H1 (cell line): ENCODE measurements at regions not wholly inside any gene's neighbourhood (a gene's known extent, or its start where the extent isn't known, plus 50 kb on each side); places are given as distances from the start of the nearest gene placed in this dataset.

Experiments
- CTCF ChIA-PET: fragments of 300-600 bp; sonication (Branson Sonifier 250); formaldehyde crosslinking; loops from one replicate; lab custom pipeline; 2021; ENCODE audit not compliant: partially characterized antibody; lab: Charles Lee
- POLR2A ChIA-PET: fragments of 300-600 bp; sonication (Branson Sonifier 250); formaldehyde crosslinking; loops from one replicate; lab custom pipeline; 2021; ENCODE audit warnings: inconsistent platforms; ENCODE audit not compliant: partially characterized antibody; lab: Charles Lee
- DNase-seq, 2 experiments: peaks; one replicate each; pipeline versions ENCODE4 v3.0.0 to v3.0.0-alpha.2; 2010 to 2022; ENCODE audit warnings: low spot score in 2 of 2, low read depth in 1 of 2, mixed read lengths in 1 of 2
- FAIRE-seq: peaks from 2 replicates; lab custom pipeline; 2011; peaks lifted over from hg19 to GRCh38; lab: Jason Lieb, UNC
- H2AFZ ChIP-seq: 2 replicates; pipeline ENCODE4 v1.8.1; 2012; ENCODE audit warnings: low read length, inconsistent platforms
- H2AK5ac ChIP-seq: 2 replicates; pipeline ENCODE4 v1.6.1; 2013; ENCODE audit warnings: low read depth, low read length
- H2BK120ac ChIP-seq: replicated peaks from 2 replicates; pipeline ENCODE3; 2013; ENCODE audit warnings: low read depth, low read length, inconsistent platforms
- H2BK12ac ChIP-seq: 2 replicates; pipeline ENCODE4 v1.6.1; 2013; ENCODE audit warnings: low read depth, low read length
- H2BK15ac ChIP-seq: 2 replicates; pipeline ENCODE4 v1.6.1; 2013; ENCODE audit warnings: low read length
- H2BK20ac ChIP-seq: 2 replicates; pipeline ENCODE4 v1.6.1; 2013; ENCODE audit warnings: low read length
- H2BK5ac ChIP-seq: 2 replicates; pipeline ENCODE4 v1.6.1; 2013; ENCODE audit warnings: low read depth, low read length
- H3K14ac ChIP-seq: 2 replicates; pipeline ENCODE4 v1.6.1; 2013; ENCODE audit warnings: inconsistent platforms; ENCODE audit not compliant: insufficient read length
- H3K18ac ChIP-seq: 2 replicates; pipeline ENCODE4 v1.6.1; 2013; ENCODE audit warnings: low read length; ENCODE audit errors: extremely low read depth
- H3K23ac ChIP-seq: 2 replicates; pipeline ENCODE4 v1.6.1; 2013; ENCODE audit warnings: inconsistent platforms; ENCODE audit not compliant: insufficient read length
- H3K23me2 ChIP-seq: 2 replicates; pipeline ENCODE4 v1.6.1; 2013; ENCODE audit warnings: low read depth, low read length
- H3K27ac ChIP-seq: 2 replicates; pipeline ENCODE4 v1.6.1; 2011; ENCODE audit warnings: low read depth, low read length, inconsistent platforms
- H3K27me3 ChIP-seq, 4 experiments: replicated peaks in 1 of 4; 1 replicate in 1 of 4; 2 replicates in 3 of 4; pipeline versions ENCODE4 v1.6.1 to v1.8.1; 2011 to 2013; ENCODE audit warnings: low read length in 3 of 4, mild to moderate bottlenecking in 3 of 4, inconsistent platforms in 2 of 4, mixed read lengths in 2 of 4, moderate library complexity in 1 of 4; ENCODE audit not compliant: control insufficient read depth in 3 of 4, insufficient read depth in 3 of 4; ENCODE audit errors: extremely low read depth in 1 of 4
- H3K36me3 ChIP-seq, 4 experiments: 2 replicates each; pipeline versions ENCODE4 v1.6.1 to v1.8.1; 2011 to 2013; ENCODE audit warnings: mild to moderate bottlenecking in 4 of 4, low read length in 3 of 4, moderate library complexity in 2 of 4, control low read depth in 1 of 4, inconsistent platforms in 1 of 4; ENCODE audit not compliant: insufficient read depth in 4 of 4, control insufficient read depth in 2 of 4
- H3K4ac ChIP-seq: replicated peaks from 2 replicates; pipeline ENCODE3; 2013; ENCODE audit warnings: low read length, low read depth, mixed read lengths, inconsistent platforms; ENCODE audit not compliant: insufficient read length
- H3K4me1 ChIP-seq, 4 experiments: replicated peaks in 1 of 4; 1 replicate in 1 of 4; 2 replicates in 3 of 4; pipeline versions ENCODE4 v1.6.1 to v1.8.1; 2011 to 2013; ENCODE audit warnings: low read length in 3 of 4, inconsistent platforms in 2 of 4, mixed read lengths in 1 of 4; ENCODE audit not compliant: insufficient read depth in 4 of 4, control insufficient read depth in 3 of 4
- H3K4me2 ChIP-seq, 2 experiments: 2 replicates each; pipeline versions ENCODE4 v1.6.1 to v1.8.1; 2011 to 2013; ENCODE audit warnings: low read depth in 2 of 2, low read length in 2 of 2, control low read depth in 1 of 2, inconsistent platforms in 1 of 2, mild to moderate bottlenecking in 1 of 2; ENCODE audit not compliant: insufficient read depth in 1 of 2
- H3K4me3 ChIP-seq, 4 experiments: fragments of 200-600, 300-600 bp in 1 of 4; sonication (generic), shearing (Covaris generic), sonication (Bioruptor Twin) in 1 of 4; 2 replicates each; pipeline versions ENCODE4 v1.5.1 to v1.8.1; 2011 to 2016; ENCODE audit warnings: low read length in 4 of 4, low read depth in 3 of 4, control low read depth in 2 of 4, inconsistent platforms in 2 of 4, mild to moderate bottlenecking in 2 of 4, mixed read lengths in 1 of 4, moderate library complexity in 1 of 4; ENCODE audit not compliant: insufficient read depth in 2 of 4; ENCODE audit errors: extremely low read depth in 1 of 4
- H3K56ac ChIP-seq: replicated peaks from 2 replicates; pipeline ENCODE3; 2013; ENCODE audit warnings: low read depth, mild to moderate bottlenecking, mixed read lengths, low read length, inconsistent platforms; ENCODE audit not compliant: insufficient read length
- H3K79me1 ChIP-seq: 2 replicates; pipeline ENCODE4 v1.6.1; 2013; ENCODE audit warnings: low read depth, low read length, control low read depth
- H3K79me2 ChIP-seq, 2 experiments: 2 replicates each; pipeline versions ENCODE4 v1.6.1 to v1.8.1; 2012 to 2013; ENCODE audit warnings: low read length in 2 of 2, mild to moderate bottlenecking in 2 of 2, inconsistent platforms in 1 of 2; ENCODE audit not compliant: insufficient read depth in 2 of 2, control insufficient read depth in 1 of 2
- H3K9ac ChIP-seq, 4 experiments: replicated peaks in 1 of 4; 1 replicate in 1 of 4; 2 replicates in 3 of 4; pipeline versions ENCODE4 v1.6.1 to v1.8.1; 2011 to 2013; ENCODE audit warnings: low read depth in 3 of 4, low read length in 3 of 4, control low read depth in 2 of 4, mild to moderate bottlenecking in 2 of 4, moderate library complexity in 2 of 4, inconsistent platforms in 1 of 4; ENCODE audit errors: extremely low read depth in 1 of 4
- H3K9me3 ChIP-seq, 2 experiments: 2 replicates each; pipeline versions ENCODE4 v1.6.1 to v1.8.1; 2012 to 2013; ENCODE audit warnings: mild to moderate bottlenecking in 2 of 2, moderate library complexity in 2 of 2, control low read depth in 1 of 2, inconsistent platforms in 1 of 2, low read depth in 1 of 2, low read length in 1 of 2, mixed read lengths in 1 of 2; ENCODE audit not compliant: insufficient read depth in 2 of 2
- H4K20me1 ChIP-seq, 2 experiments: replicated peaks in 1 of 2; 2 replicates each; pipeline versions ENCODE3 to v1.8.1; 2011 to 2013; ENCODE audit warnings: inconsistent platforms in 2 of 2, low read length in 2 of 2, mild to moderate bottlenecking in 1 of 2; ENCODE audit not compliant: insufficient read depth in 2 of 2, control insufficient read depth in 1 of 2
- H4K5ac ChIP-seq: 2 replicates; pipeline ENCODE4 v1.6.1; 2013; ENCODE audit warnings: low read length, low read depth, mixed read lengths, inconsistent platforms; ENCODE audit not compliant: insufficient read length
- H4K8ac ChIP-seq: 2 replicates; pipeline ENCODE4 v1.8.0; 2013; ENCODE audit warnings: mild to moderate bottlenecking, moderate library complexity, low read length, inconsistent platforms; ENCODE audit not compliant: insufficient read depth; ENCODE audit errors: extremely low read depth
- H4K91ac ChIP-seq: replicated peaks from 2 replicates; pipeline ENCODE3; 2013; ENCODE audit warnings: low read length, mixed read lengths, inconsistent platforms; ENCODE audit not compliant: insufficient read length
- RNF2 ChIP-seq: fragments of 200-900, 300-1000 bp; sonication (generic); IDR thresholded peaks from 2 replicates; pipeline ENCODE4 v1.7.1; 2016; ENCODE audit warnings: borderline replicate concordance, low read depth, mild to moderate bottlenecking, antibody characterized with exemption, low read length; ENCODE audit not compliant: poor library complexity, severe bottlenecking; ENCODE audit errors: missing control alignments
- SP1 ChIP-seq: IDR thresholded peaks from 2 replicates; pipeline ENCODE4 v1.6.1; 2011; ENCODE audit warnings: low read depth, low read length
- TAF1 ChIP-seq: IDR thresholded peaks from 2 replicates; pipeline ENCODE4 v1.6.1; 2011; ENCODE audit warnings: mild to moderate bottlenecking, low read depth, low read length
- WGBS, 2 experiments: shearing (Covaris generic) in 1 of 2; methylation state at CpG; one replicate each; pipeline versions ENCODE4 v1.1.6 to v1.1.7; 2013 to 2015; ENCODE audit warnings: low lambda C conversion rate in 2 of 2, mixed read lengths in 2 of 2, inconsistent platforms in 1 of 2, low coverage in 1 of 2, missing lambda C conversion rate in 1 of 2; ENCODE audit not compliant: insufficient replicate concordance in 2 of 2, insufficient coverage in 1 of 2, insufficient read length in 1 of 2; ENCODE audit errors: extremely low coverage in 1 of 2, missing lambda C conversion rate in 1 of 2; 5-methylcytosine and 5-hydroxymethylcytosine counted together

DNA sequence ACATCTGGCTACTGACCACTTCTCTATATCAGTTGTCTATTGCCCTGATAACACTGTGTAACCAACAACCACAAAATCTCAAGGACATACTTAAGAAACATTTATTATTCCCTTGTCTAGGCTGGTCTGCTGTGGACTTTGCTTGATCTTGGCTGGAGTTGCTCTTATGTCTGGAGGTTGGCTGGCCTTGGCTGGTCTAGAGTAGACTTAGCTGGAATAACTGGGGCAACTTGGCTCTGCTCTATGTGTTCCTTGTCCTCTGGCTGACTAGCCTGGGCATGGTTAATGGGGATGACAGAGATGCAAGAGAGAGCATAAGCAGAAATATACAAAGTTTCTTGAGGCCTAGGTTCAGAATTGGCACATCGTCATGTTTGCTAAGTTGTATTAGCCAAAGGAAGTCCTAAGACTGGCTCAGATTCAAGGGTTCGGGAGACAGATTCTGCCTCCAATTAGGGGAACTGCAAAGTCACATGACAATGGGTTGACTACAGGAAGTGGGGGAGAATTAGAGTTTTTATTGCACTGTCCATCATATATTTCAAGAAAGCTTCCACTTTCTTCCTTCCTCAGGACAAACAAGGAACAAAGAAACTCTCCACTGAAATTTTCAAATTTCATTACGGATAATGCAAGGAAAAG is 61.4 kb upstream of the HMCN1 start:
- H3K4me3 ChIP-seq, result no peak overlapping the region
- no peak for FAIRE-seq
- POLR2A ChIA-PET, result no interaction called here

More for the DNA sequence above, 61.4 kb upstream of the HMCN1 start:
- 96% methylated on average over 3 of the region's 3 CpGs; no CpG with 5 or more reads in 1 of the 2 experiments for WGBS, 2 experiments
- no peak overlapping the region for H3K9ac ChIP-seq
- H2AK5ac ChIP-seq, result no peak overlapping the region
- no peaks in the 10 kb centered on the region for H3K23me2 ChIP-seq
- no peak overlapping the region for H2BK20ac ChIP-seq
- no peaks in the 10 kb centered on the region for H3K9me3 ChIP-seq
- DNase-seq, result no peak
- H3K27me3 ChIP-seq, result no peaks in the 10 kb centered on the region
- no peak overlapping the region for H3K56ac ChIP-seq
- TF ChIP-seq TAF1, result no peak
- TF ChIP-seq RNF2, result no peak
- TF ChIP-seq SP1, result no peak
- H4K5ac ChIP-seq, result no peak overlapping the region
- H2BK5ac ChIP-seq, result no peak overlapping the region
- no peak overlapping the region for H3K4me2 ChIP-seq
- peaks cover 0 to 2% (median 0%) of the 10 kb centered on the region in 4 experiments; a peak in 2 of 7 replicates for H3K4me1 ChIP-seq
- no peaks in the 10 kb centered on the region for H3K36me3 ChIP-seq
- H2AFZ ChIP-seq, result no peak overlapping the region
- no peak overlapping the region for H4K91ac ChIP-seq
- H3K27ac ChIP-seq, result no peak overlapping the region
- no peaks in the 10 kb centered on the region for H3K79me1 ChIP-seq
- no peak overlapping the region for H3K4ac ChIP-seq
- H4K20me1 ChIP-seq, result no peaks in the 10 kb centered on the region
- H4K8ac ChIP-seq, result no peak overlapping the region
- no peak overlapping the region for H3K23ac ChIP-seq
- H3K14ac ChIP-seq, result no peak overlapping the region
- H2BK120ac ChIP-seq, result no peak overlapping the region
- H3K18ac ChIP-seq, result no peak overlapping the region
- H2BK15ac ChIP-seq, result no peak overlapping the region
- no peaks in the 10 kb centered on the region for H3K79me2 ChIP-seq
- H2BK12ac ChIP-seq, result no peak overlapping the region
- CTCF ChIA-PET, result interaction anchor here (4.7 kb wide), 1 partner anchor 8 kb away, joined by 66 read pairs; no protein-coding TSS in a partner anchor
